ENCODE measurements at regions not wholly inside any gene's neighbourhood (a gene's known extent, or its start where the extent isn't known, plus 50 kb on each side); places are given as distances from the start of the nearest gene placed in this dataset.

DNA sequence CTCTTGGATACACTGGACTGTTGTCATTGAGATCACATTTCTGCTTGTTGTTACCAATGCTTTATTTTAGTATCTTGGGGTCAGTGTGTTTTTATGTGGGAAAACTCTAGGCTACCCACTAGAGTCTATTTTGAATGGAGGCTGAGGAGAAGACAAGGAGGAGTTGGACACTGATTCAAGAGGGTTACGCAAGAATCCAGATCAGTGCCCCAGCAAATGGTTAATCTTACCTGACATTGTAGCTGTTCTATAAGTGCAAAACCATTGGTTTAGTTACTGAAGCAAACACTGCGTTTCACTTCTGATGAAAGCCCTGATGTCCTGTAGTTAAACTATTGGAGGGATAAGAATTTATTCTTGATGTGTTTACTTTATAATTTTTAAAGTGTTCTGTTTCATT is 331.1 kb upstream of the NR3C2 start (continued):
- TF ChIP-seq JUND (IDR thresholded peaks at IDR 0.05; ENCODE audit: low read depth, low read length) (no peak), USF1 (IDR thresholded peaks at IDR 0.05; ENCODE audit: borderline replicate concordance, extremely low read length, insufficient read depth, low read depth, low read length) (no peak), GABPA (IDR thresholded peaks at IDR 0.05; ENCODE audit: low read depth) (no peak), ZNF274 (IDR thresholded peaks at IDR 0.05; ENCODE audit: insufficient read depth, insufficient read length) (no peak), FOS (IDR thresholded peaks at IDR 0.05; ENCODE audit: borderline replicate concordance, extremely low read depth, insufficient read length) (no peak), RAD51 (IDR thresholded peaks at IDR 0.05) (no peak), TBL1XR1 (IDR thresholded peaks at IDR 0.05; ENCODE audit: low read depth, low read length) (no peak), STAT3 (IDR thresholded peaks at IDR 0.05; ENCODE audit: low read depth, low read length) (no peak), ZNF592 (IDR thresholded peaks at IDR 0.05) (no peak), NR2C1 (IDR thresholded peaks at IDR 0.05) (no peak)
- TF ChIP-seq, protein P1, sequence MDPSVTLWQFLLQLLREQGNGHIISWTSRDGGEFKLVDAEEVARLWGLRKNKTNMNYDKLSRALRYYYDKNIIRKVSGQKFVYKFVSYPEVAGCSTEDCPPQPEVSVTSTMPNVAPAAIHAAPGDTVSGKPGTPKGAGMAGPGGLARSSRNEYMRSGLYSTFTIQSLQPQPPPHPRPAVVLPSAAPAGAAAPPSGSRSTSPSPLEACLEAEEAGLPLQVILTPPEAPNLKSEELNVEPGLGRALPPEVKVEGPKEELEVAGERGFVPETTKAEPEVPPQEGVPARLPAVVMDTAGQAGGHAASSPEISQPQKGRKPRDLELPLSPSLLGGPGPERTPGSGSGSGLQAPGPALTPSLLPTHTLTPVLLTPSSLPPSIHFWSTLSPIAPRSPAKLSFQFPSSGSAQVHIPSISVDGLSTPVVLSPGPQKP (IDR thresholded peaks at IDR 0.05; ENCODE audit: low read depth, low read length): no peak

Measured in GM12878 (cell line).